Astrocyte of the cerebellum (primary cell): ENCODE measurements at regions not wholly inside any gene's neighbourhood (a gene's known extent, or its start where the extent isn't known, plus 50 kb on each side); places are given as distances from the start of the nearest gene placed in this dataset.
A peak's percentile ranks its signal among the peaks of the same experiment; 100 is the strongest.
"Not testable (repeated sequence)": the region's sequence is repeated elsewhere in the genome, so short reads cannot be mapped to it uniquely, and the experiment has no call there.

Experiments used
- DNase-seq: peaks from one replicate; pipeline ENCODE4 v3.0.0-alpha.2; 2011; ENCODE audit warnings: low read depth
- H3K4me3 ChIP-seq: 2 replicates; pipeline ENCODE4 v1.5.1; 2011; ENCODE audit warnings: mild to moderate bottlenecking, low read depth, low read length, moderate library complexity
- CTCF ChIP-seq: IDR thresholded peaks from 2 replicates; pipeline ENCODE4 v1.5.1; 2012; ENCODE audit warnings: low read length, low read depth, moderate library complexity, mild to moderate bottlenecking; ENCODE audit errors: missing control alignments
- in situ Hi-C: cut with HindIII; loops from 2 replicates; pipeline ENCODE4 v1.10.0; 2017; ENCODE audit warnings: low sequenced_read_pairs

GRCh38 chr13:21310220-21310619, 133.8 kb downstream of the MRPL57 start:
- in situ Hi-C loops, result no loop called here
- TF ChIP-seq CTCF, result no peak
- no peak overlapping the region for H3K4me3 ChIP-seq
- DNase-seq, result peak; percentile 53

GRCh38 chr13:21314976-21315375, 138.5 kb downstream of the MRPL57 start:
- in situ Hi-C loops, DNase-seq, H3K4me3 ChIP-seq: not testable (repeated sequence)

- TF ChIP-seq CTCF, result no peak
- no peak for DNase-seq
- H3K4me3 ChIP-seq, result no peak overlapping the region
- in situ Hi-C loops, result no loop called here
These were observed 139.9 kb downstream of the MRPL57 start for GRCh38 chr13:21316376-21316775.

GRCh38 chr13:21318891-21319532, 140.1 kb downstream of the ZDHHC20 start:
- no peak for DNase-seq
- in situ Hi-C loops, result no loop called here
- no peak for TF ChIP-seq CTCF
- peak overlapping the region; percentile 9 for H3K4me3 ChIP-seq

GRCh38 chr13:21319869-21320641, 139.0 kb downstream of the ZDHHC20 start:
- no peak for TF ChIP-seq CTCF
- in situ Hi-C loops, result no loop called here
- H3K4me3 ChIP-seq, result no peak overlapping the region
- no peak for DNase-seq

- no peak for TF ChIP-seq CTCF
- no peak for DNase-seq
- no peak overlapping the region for H3K4me3 ChIP-seq
- in situ Hi-C loops, result no loop called here
These were observed 138.5 kb downstream of the ZDHHC20 start for GRCh38 chr13:21320642-21321034.

GRCh38 chr13:21321269-21321668, 137.8 kb downstream of the ZDHHC20 start:
- DNase-seq, result no peak
- no peak for TF ChIP-seq CTCF
- H3K4me3 ChIP-seq, result no peak overlapping the region
- in situ Hi-C loops, result no loop called here
